ENCODE measurements at regions not wholly inside any gene's neighbourhood (a gene's known extent, or its start where the extent isn't known, plus 50 kb on each side); places are given as distances from the start of the nearest gene placed in this dataset.
A peak's percentile ranks its signal among the peaks of the same experiment; 100 is the strongest.

GRCh38 chr7:113004726-113005454 is 81.7 kb downstream of the GPR85 start:
- DNase-seq (no peak), FAIRE-seq (no peak)
- H3K4me3 ChIP-seq (ENCODE audit: low read depth in 1 of 3, low read length in 3 of 3): no peak overlapping the region
- WGBS, 3 donors: 52 to 65% (median 54%) methylated on average over 4 of the region's 4 CpGs
- no peaks in the 10 kb centered on the region for H3K9me3 ChIP-seq (ENCODE audit: control insufficient read depth in 2 of 2, insufficient read depth in 1 of 2, low read depth in 1 of 2, low read length in 1 of 2)
- H3K36me3 ChIP-seq (ENCODE audit: control insufficient read depth in 3 of 3, insufficient read depth in 2 of 3, low read depth in 1 of 3, low read length in 3 of 3): no peaks in the 10 kb centered on the region
- no peak overlapping the region for H3K27ac ChIP-seq (ENCODE audit: low read depth in 1 of 3, low read length in 2 of 3)
- no peaks in the 10 kb centered on the region for H3K27me3 ChIP-seq (ENCODE audit: control insufficient read depth in 3 of 3, insufficient read depth in 3 of 3, low read length in 3 of 3)
- no peaks in the 10 kb centered on the region for H3K4me1 ChIP-seq (ENCODE audit: control insufficient read depth in 3 of 3, insufficient read depth in 2 of 3, low read depth in 1 of 3, low read length in 2 of 3)

DNA sequence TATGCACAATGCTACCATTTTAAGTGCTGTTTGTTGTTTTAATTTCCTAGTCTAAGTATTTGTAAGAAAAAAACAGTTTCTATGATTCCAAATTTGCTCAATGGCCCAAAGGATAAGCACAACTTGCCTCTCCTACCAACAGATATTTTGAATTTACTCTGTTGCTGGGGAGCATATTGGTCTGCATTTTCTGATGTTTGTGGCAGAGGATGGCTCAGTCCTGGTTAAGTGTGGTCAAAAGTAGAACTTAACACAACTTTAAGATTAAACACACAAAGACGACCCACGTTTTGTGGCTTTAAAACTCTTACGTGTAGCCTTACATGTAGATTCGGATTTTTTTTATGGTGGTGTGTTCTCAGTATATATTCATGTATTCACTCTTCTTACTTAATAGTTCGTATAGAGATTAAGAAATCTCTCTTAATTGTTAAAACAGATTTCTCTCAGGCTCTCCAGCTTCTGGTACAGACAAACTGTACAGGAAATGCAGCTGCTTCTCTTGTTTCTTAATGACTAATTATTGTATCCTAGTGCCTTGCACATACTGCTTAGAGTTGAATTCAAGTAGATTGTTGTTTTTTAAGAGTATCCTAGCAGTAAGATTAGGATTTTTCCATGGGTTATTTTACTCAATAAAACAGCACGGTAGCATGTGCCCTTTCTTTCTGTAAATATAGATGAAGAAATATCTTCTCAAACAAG is 86.2 kb downstream of the GPR85 start:
- WGBS, 3 donors: 77 to 81% (median 77%) methylated on average over 6 of the region's 6 CpGs
- Histone ChIP-seq H3K27ac (ENCODE audit: low read depth in 1 of 3, low read length in 2 of 3) (no peak overlapping the region), H3K27me3 (ENCODE audit: control insufficient read depth in 3 of 3, insufficient read depth in 3 of 3, low read length in 3 of 3) (no peaks in the 10 kb centered on the region), H3K4me1 (ENCODE audit: control insufficient read depth in 3 of 3, insufficient read depth in 2 of 3, low read depth in 1 of 3, low read length in 2 of 3) (no peaks in the 10 kb centered on the region), H3K4me3 (ENCODE audit: low read depth in 1 of 3, low read length in 3 of 3) (no peak overlapping the region), H3K9me3 (ENCODE audit: control insufficient read depth in 2 of 2, insufficient read depth in 1 of 2, low read depth in 1 of 2, low read length in 1 of 2) (no peaks in the 10 kb centered on the region), H3K36me3 (ENCODE audit: control insufficient read depth in 3 of 3, insufficient read depth in 2 of 3, low read depth in 1 of 3, low read length in 3 of 3) (no peaks in the 10 kb centered on the region)
- no peak for FAIRE-seq
- DNase-seq: no peak

GRCh38 chr7:112997831-112998230 is 88.8 kb downstream of the GPR85 start:
- no peaks in the 10 kb centered on the region for H3K36me3 ChIP-seq (ENCODE audit: control insufficient read depth in 3 of 3, insufficient read depth in 2 of 3, low read depth in 1 of 3, low read length in 3 of 3)
- 25 to 66% (median 34%) methylated on average over 2 of the region's 2 CpGs for WGBS, 3 donors
- DNase-seq: no peak
- FAIRE-seq: no peak
- H3K27ac ChIP-seq (ENCODE audit: low read depth in 1 of 3, low read length in 2 of 3): no peak overlapping the region
- H3K9me3 ChIP-seq (ENCODE audit: control insufficient read depth in 2 of 2, insufficient read depth in 1 of 2, low read depth in 1 of 2, low read length in 1 of 2): no peaks in the 10 kb centered on the region
- no peaks in the 10 kb centered on the region for H3K4me1 ChIP-seq (ENCODE audit: control insufficient read depth in 3 of 3, insufficient read depth in 2 of 3, low read depth in 1 of 3, low read length in 2 of 3)
- no peaks in the 10 kb centered on the region for H3K27me3 ChIP-seq (ENCODE audit: control insufficient read depth in 3 of 3, insufficient read depth in 3 of 3, low read length in 3 of 3)
- H3K4me3 ChIP-seq (ENCODE audit: low read depth in 1 of 3, low read length in 3 of 3): no peak overlapping the region

DNA sequence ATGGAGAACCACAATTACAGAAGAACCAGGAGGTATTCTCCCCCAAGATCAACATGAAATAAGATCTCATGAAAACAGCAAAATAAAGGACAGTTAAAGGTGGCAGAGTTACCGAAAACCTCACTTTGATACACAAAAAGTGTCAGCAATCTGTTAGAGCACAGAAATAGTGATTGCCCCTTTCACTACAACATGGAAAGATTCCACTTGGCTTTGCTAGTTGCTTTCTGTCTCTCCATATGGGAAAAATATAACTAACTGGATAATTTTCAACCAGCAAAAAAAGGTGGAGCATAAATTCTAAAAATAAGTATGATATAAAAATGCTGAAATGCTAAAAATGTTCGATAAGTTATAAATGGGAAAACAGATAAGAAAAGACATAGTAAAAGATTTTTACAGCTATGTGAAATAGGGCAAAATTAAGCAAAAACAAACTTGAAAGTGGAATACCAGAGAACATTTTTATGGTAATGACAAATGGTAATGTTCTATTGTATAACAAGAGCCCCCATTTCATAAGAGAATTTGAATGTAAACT is 90.2 kb downstream of the GPR85 start:
- Histone ChIP-seq H3K4me3 (ENCODE audit: low read depth in 1 of 3, low read length in 3 of 3) (no peak overlapping the region), H3K27me3 (ENCODE audit: control insufficient read depth in 3 of 3, insufficient read depth in 3 of 3, low read length in 3 of 3) (no peaks in the 10 kb centered on the region), H3K27ac (ENCODE audit: low read depth in 1 of 3, low read length in 2 of 3) (no peak overlapping the region), H3K9me3 (ENCODE audit: control insufficient read depth in 2 of 2, insufficient read depth in 1 of 2, low read depth in 1 of 2, low read length in 1 of 2) (no peaks in the 10 kb centered on the region), H3K4me1 (ENCODE audit: control insufficient read depth in 3 of 3, insufficient read depth in 2 of 3, low read depth in 1 of 3, low read length in 2 of 3) (no peaks in the 10 kb centered on the region), H3K36me3 (ENCODE audit: control insufficient read depth in 3 of 3, insufficient read depth in 2 of 3, low read depth in 1 of 3, low read length in 3 of 3) (no peaks in the 10 kb centered on the region)
- WGBS, 3 donors: 74 to 90% (median 90%) methylated on average over 2 of the region's 2 CpGs
- FAIRE-seq: no peak
- DNase-seq: no peak

DNA sequence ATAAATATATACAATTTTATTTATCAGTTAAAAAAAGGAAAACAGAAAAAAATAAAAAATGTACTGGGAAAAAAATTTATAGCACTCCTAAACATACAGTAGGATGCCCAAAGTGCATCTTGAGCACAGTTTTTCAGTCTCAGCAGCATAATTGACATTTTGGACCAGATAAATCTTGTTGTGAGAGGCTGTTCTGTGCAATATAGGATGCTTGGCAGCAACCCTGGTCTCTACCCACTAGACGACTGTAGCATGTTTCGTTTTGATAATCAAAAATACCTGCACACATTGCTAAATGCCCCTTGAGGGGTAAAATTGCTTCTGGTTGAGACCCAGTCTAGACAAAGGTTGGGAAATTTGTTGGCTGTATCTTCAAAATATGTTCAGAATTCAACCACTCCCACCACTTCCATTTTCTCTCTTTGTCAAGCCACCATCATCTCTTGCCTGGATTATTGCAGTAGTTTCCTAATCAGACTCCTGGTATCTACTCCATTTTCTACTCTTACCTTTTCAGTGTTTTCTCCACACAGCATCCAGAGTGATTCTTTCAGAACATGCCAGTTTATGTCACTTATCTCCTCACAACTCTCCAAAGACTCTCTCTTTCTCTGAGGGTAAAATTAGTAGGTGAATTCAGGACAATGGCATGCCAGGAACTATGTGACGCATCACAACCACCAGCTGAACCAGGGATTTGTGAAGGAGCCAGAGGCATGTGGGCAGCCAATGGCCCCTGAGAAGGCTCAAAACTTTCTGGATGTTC is 91.4 kb downstream of the GPR85 start:
- no peak for FAIRE-seq
- no peaks in the 10 kb centered on the region for H3K4me1 ChIP-seq (ENCODE audit: control insufficient read depth in 3 of 3, insufficient read depth in 2 of 3, low read depth in 1 of 3, low read length in 2 of 3)
- no peaks in the 10 kb centered on the region for H3K36me3 ChIP-seq (ENCODE audit: control insufficient read depth in 3 of 3, insufficient read depth in 2 of 3, low read depth in 1 of 3, low read length in 3 of 3)
- 83 to 88% (median 85%) methylated on average over 3 of the region's 3 CpGs for WGBS, 3 donors
- H3K27me3 ChIP-seq (ENCODE audit: control insufficient read depth in 3 of 3, insufficient read depth in 3 of 3, low read length in 3 of 3): no peaks in the 10 kb centered on the region
- DNase-seq: no peak
- no peak overlapping the region for H3K4me3 ChIP-seq (ENCODE audit: low read depth in 1 of 3, low read length in 3 of 3)
- no peak overlapping the region for H3K27ac ChIP-seq (ENCODE audit: low read depth in 1 of 3, low read length in 2 of 3)
- H3K9me3 ChIP-seq (ENCODE audit: control insufficient read depth in 2 of 2, insufficient read depth in 1 of 2, low read depth in 1 of 2, low read length in 1 of 2): no peaks in the 10 kb centered on the region

GRCh38 chr7:112994656-112995055 is 92.0 kb downstream of the GPR85 start:
- Histone ChIP-seq H3K27ac (ENCODE audit: low read depth in 1 of 3, low read length in 2 of 3) (no peak overlapping the region), H3K9me3 (ENCODE audit: control insufficient read depth in 2 of 2, insufficient read depth in 1 of 2, low read depth in 1 of 2, low read length in 1 of 2) (no peaks in the 10 kb centered on the region), H3K4me1 (ENCODE audit: control insufficient read depth in 3 of 3, insufficient read depth in 2 of 3, low read depth in 1 of 3, low read length in 2 of 3) (no peaks in the 10 kb centered on the region), H3K4me3 (ENCODE audit: low read depth in 1 of 3, low read length in 3 of 3) (no peak overlapping the region), H3K36me3 (ENCODE audit: control insufficient read depth in 3 of 3, insufficient read depth in 2 of 3, low read depth in 1 of 3, low read length in 3 of 3) (no peaks in the 10 kb centered on the region), H3K27me3 (ENCODE audit: control insufficient read depth in 3 of 3, insufficient read depth in 3 of 3, low read length in 3 of 3) (no peaks in the 10 kb centered on the region)
- 89 to 94% (median 93%) methylated on average over 3 of the region's 3 CpGs for WGBS, 3 donors
- no peak for DNase-seq
- no peak for FAIRE-seq

DNA sequence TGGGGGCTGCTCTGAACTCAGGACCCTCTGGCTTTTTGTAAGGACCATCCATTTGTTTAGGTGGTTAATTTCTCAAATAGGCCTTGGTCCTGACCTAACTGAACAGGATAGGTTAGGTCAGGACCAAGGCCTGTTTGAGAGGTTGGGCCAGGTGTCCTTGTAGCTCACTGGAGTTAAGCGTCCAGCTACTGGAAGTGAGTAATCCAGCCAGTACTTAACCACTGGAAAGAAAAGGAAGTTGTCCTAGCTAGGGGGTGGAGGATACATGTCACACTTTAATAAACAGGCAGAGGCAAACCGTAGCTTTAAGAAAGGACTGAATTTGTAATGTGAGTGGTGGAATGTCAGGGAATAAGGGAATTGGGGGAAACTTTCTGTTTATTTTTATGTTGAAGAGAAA is 96.0 kb downstream of the GPR85 start:
- 56 to 82% (median 76%) methylated on average over 2 of the region's 2 CpGs for WGBS, 3 donors
- no peaks in the 10 kb centered on the region for H3K9me3 ChIP-seq (ENCODE audit: control insufficient read depth in 2 of 2, insufficient read depth in 1 of 2, low read depth in 1 of 2, low read length in 1 of 2)
- no peaks in the 10 kb centered on the region for H3K27me3 ChIP-seq (ENCODE audit: control insufficient read depth in 3 of 3, insufficient read depth in 3 of 3, low read length in 3 of 3)
- FAIRE-seq (no peak), DNase-seq (no peak)
- H3K4me3 ChIP-seq (ENCODE audit: low read depth in 1 of 3, low read length in 3 of 3): no peak overlapping the region
- no peaks in the 10 kb centered on the region for H3K36me3 ChIP-seq (ENCODE audit: control insufficient read depth in 3 of 3, insufficient read depth in 2 of 3, low read depth in 1 of 3, low read length in 3 of 3)
- no peak overlapping the region for H3K27ac ChIP-seq (ENCODE audit: low read depth in 1 of 3, low read length in 2 of 3)
- peaks cover 0 to 5% (median 0%) of the 10 kb centered on the region in 3 donors for H3K4me1 ChIP-seq (ENCODE audit: control insufficient read depth in 3 of 3, insufficient read depth in 2 of 3, low read depth in 1 of 3, low read length in 2 of 3)

GRCh38 chr7:112989531-112989930 is 97.1 kb downstream of the GPR85 start:
- Histone ChIP-seq H3K4me1 (ENCODE audit: control insufficient read depth in 3 of 3, insufficient read depth in 2 of 3, low read depth in 1 of 3, low read length in 2 of 3) (peaks cover 0 to 5% (median 0%) of the 10 kb centered on the region in 3 donors), H3K27ac (ENCODE audit: low read depth in 1 of 3, low read length in 2 of 3) (no peak overlapping the region), H3K36me3 (ENCODE audit: control insufficient read depth in 3 of 3, insufficient read depth in 2 of 3, low read depth in 1 of 3, low read length in 3 of 3) (no peaks in the 10 kb centered on the region), H3K4me3 (ENCODE audit: low read depth in 1 of 3, low read length in 3 of 3) (no peak overlapping the region), H3K27me3 (ENCODE audit: control insufficient read depth in 3 of 3, insufficient read depth in 3 of 3, low read length in 3 of 3) (no peaks in the 10 kb centered on the region), H3K9me3 (ENCODE audit: control insufficient read depth in 2 of 2, insufficient read depth in 1 of 2, low read depth in 1 of 2, low read length in 1 of 2) (no peaks in the 10 kb centered on the region)
- FAIRE-seq: no peak
- peak in 1 of 2 donors; percentile 20 for DNase-seq
